ENCODE measurements at regions not wholly inside any gene's neighbourhood (a gene's known extent, or its start where the extent isn't known, plus 50 kb on each side); places are given as distances from the start of the nearest gene placed in this dataset.

GRCh38 chr10:107814865-107815487 is 650.5 kb upstream of the SORCS1 start:
- H3K4me1 ChIP-seq (ENCODE audit: low read depth): no peaks in the 10 kb centered on the region
- H3K9me3 ChIP-seq (ENCODE audit: low read depth): no peaks in the 10 kb centered on the region
- no peak overlapping the region for H3K4me3 ChIP-seq
- H3K36me3 ChIP-seq: no peaks in the 10 kb centered on the region
- TF ChIP-seq CTCF (IDR thresholded peaks at IDR 0.05; ENCODE audit: low read depth, low read length): peak; percentile 59
- H3K27ac ChIP-seq: no peak overlapping the region
- peak; percentile 58 to 76 for DNase-seq (ENCODE audit: low read depth in 1 of 2, low spot score in 1 of 2)
- H3K27me3 ChIP-seq: no peaks in the 10 kb centered on the region

GRCh38 chr10:107813451-107814162 is 649.1 kb upstream of the SORCS1 start:
- H3K4me3 ChIP-seq: no peak overlapping the region
- no peaks in the 10 kb centered on the region for H3K36me3 ChIP-seq
- no peak for DNase-seq (ENCODE audit: low read depth in 1 of 2, low spot score in 1 of 2)
- no peaks in the 10 kb centered on the region for H3K4me1 ChIP-seq (ENCODE audit: low read depth)
- no peaks in the 10 kb centered on the region for H3K27me3 ChIP-seq
- H3K27ac ChIP-seq: no peak overlapping the region
- TF ChIP-seq CTCF (IDR thresholded peaks at IDR 0.05; ENCODE audit: low read depth, low read length): no peak
- H3K9me3 ChIP-seq (ENCODE audit: low read depth): no peaks in the 10 kb centered on the region

DNA sequence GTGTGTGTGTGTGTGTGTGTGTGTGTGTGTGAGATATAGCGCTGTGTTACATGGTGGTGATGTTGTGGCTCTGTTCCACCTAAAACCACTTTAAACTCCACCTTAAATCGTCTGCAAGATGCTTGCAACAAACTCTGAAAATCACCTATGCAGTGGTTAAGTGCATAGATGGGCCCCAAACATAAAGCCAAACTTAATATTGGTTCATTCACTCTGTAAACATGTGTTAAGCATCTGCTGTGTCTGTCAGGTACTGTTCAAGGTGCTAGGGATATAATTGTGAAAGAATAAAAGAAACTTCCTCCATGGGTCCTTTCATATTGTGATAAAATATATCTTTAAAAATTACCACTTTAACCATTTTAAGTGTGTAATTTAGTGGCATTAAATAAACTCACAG is 645.4 kb upstream of the SORCS1 start:
- Histone ChIP-seq H3K27ac (no peak overlapping the region), H3K4me3 (no peak overlapping the region), H3K4me1 (ENCODE audit: low read depth) (no peaks in the 10 kb centered on the region), H3K36me3 (no peaks in the 10 kb centered on the region), H3K27me3 (no peaks in the 10 kb centered on the region), H3K9me3 (ENCODE audit: low read depth) (no peaks in the 10 kb centered on the region)
- TF ChIP-seq CTCF (IDR thresholded peaks at IDR 0.05; ENCODE audit: low read depth, low read length): no peak
- no peak for DNase-seq (ENCODE audit: low read depth in 1 of 2, low spot score in 1 of 2)

DNA sequence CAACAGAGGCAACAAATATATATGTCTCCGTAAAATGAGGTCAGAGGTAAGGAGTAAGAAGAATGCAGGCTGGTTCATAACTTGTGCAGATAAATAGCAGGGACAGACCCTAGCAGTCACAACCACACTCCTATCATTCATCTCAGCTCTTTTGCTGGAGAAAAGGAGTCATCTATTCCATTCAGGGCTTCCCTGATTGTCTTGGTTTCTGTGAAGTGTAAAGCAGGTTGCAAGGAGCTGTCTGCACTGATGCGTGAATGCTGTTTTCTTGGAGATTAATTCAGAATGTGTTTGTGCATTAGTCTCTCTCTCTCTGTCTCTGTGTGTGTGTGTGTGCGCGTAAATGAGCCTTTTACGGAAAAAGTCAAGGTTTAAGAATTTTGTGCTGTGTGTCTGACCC is 643.3 kb upstream of the SORCS1 start:
- no peak for TF ChIP-seq CTCF (IDR thresholded peaks at IDR 0.05; ENCODE audit: low read depth, low read length)
- Histone ChIP-seq H3K9me3 (ENCODE audit: low read depth) (no peaks in the 10 kb centered on the region), H3K4me1 (ENCODE audit: low read depth) (no peaks in the 10 kb centered on the region), H3K27ac (no peak overlapping the region), H3K36me3 (no peaks in the 10 kb centered on the region), H3K27me3 (no peaks in the 10 kb centered on the region), H3K4me3 (no peak overlapping the region)
- no peak for DNase-seq (ENCODE audit: low read depth in 1 of 2, low spot score in 1 of 2)

DNA sequence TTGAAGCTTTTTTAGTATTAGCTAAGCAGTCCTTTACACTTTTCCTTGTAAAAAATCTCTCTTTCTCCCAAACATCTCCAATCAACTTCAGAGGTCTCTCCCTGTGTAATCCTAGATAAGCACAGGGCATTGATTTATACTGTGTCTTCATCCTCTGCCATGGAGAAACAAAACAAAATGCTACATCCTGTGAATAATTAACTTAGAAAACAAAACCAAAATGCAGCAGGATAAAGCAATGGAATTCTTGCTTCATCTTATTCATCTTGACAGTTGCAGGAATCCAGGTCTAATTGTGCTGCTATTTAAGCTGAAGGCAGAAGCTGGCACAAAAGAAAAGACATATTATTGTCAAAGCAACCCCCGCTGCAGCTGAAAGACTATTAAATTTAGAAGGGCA is 641.5 kb upstream of the SORCS1 start:
- Histone ChIP-seq H3K9me3 (ENCODE audit: low read depth) (no peaks in the 10 kb centered on the region), H3K36me3 (no peaks in the 10 kb centered on the region), H3K4me1 (ENCODE audit: low read depth) (no peaks in the 10 kb centered on the region), H3K27ac (no peak overlapping the region), H3K27me3 (no peaks in the 10 kb centered on the region), H3K4me3 (no peak overlapping the region)
- TF ChIP-seq CTCF (IDR thresholded peaks at IDR 0.05; ENCODE audit: low read depth, low read length): no peak
- no peak for DNase-seq (ENCODE audit: low read depth in 1 of 2, low spot score in 1 of 2)
